ENCODE measurements at regions not wholly inside any gene's neighbourhood (a gene's known extent, or its start where the extent isn't known, plus 50 kb on each side); places are given as distances from the start of the nearest gene placed in this dataset.

DNA sequence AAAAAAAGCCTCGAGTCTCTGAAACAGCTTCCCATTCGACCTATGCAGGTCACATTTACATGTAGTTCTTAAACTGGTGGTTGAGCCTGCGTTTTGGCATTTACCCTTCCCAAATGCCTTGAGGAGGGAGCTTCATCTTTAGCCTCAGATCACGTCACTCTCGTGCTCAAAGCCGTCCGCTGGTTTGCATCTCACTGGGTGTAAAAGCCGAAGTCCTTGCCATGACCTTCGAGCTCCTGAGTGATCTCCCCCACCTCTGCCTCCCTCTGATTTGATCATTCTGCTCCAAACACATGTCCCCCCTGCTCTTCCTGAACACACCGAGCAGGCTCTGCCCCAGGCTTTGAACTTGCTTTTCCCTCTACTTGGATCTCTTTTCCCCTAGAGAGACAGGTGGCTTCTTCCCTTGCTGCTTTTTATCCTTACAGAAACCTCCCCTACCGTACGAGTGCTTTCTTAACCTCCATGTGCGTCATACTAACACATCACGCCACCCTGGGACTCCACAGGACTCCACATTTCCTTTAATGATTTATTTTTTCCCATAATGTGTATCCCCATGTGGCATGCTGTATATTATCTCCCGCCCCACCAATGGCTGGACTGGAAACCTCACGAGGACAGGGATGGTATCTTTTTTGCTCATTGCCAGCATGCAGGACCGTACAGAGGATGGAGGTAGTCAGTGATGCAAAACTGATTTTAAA lies 610.7 kb downstream of the VRK1 start:
- no peak for TF ChIP-seq POLR2A (IDR thresholded peaks at IDR 0.05)
- no peak for TF ChIP-seq POLR2AphosphoS5 (IDR thresholded peaks at IDR 0.05)
- TF ChIP-seq, protein P1, sequence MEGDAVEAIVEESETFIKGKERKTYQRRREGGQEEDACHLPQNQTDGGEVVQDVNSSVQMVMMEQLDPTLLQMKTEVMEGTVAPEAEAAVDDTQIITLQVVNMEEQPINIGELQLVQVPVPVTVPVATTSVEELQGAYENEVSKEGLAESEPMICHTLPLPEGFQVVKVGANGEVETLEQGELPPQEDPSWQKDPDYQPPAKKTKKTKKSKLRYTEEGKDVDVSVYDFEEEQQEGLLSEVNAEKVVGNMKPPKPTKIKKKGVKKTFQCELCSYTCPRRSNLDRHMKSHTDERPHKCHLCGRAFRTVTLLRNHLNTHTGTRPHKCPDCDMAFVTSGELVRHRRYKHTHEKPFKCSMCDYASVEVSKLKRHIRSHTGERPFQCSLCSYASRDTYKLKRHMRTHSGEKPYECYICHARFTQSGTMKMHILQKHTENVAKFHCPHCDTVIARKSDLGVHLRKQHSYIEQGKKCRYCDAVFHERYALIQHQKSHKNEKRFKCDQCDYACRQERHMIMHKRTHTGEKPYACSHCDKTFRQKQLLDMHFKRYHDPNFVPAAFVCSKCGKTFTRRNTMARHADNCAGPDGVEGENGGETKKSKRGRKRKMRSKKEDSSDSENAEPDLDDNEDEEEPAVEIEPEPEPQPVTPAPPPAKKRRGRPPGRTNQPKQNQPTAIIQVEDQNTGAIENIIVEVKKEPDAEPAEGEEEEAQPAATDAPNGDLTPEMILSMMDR (IDR thresholded peaks at IDR 0.05): no peak
- Histone ChIP-seq H3K36me3 (no peaks in the 10 kb centered on the region), H3K4me1 (replicated peaks) (no peaks in the 10 kb centered on the region), H3K4me3 (no peak overlapping the region), H3K27ac (no peak overlapping the region), H3K9me3 (no peaks in the 10 kb centered on the region), H3K27me3 (replicated peaks; ENCODE audit: insufficient read depth) (peaks cover 5% of the 10 kb centered on the region)
- DNase-seq (ENCODE audit: low spot score): no peak
- 43% methylated on average over 17 of the region's 17 CpGs for WGBS
- intact Hi-C loops (cut with DNase I): no loop called here

DNA sequence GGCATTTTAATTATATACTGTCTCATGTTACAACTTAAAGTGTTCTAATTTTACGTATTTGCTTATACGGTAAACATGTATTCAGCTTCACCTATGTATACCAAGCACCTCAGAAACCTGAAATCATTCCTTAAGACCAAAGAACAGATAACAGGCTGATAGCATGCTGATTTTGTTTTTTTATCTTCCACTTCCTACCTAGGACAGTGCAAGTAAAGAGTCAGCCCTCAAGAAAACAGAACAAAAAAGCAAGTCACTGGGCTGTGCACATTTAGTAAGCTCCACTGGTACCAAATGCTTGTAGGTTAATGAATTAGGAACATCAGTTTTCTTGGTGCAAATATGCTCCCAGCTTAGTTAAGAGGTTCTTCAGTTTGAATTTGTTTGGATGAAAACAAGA lies 611.3 kb downstream of the VRK1 start:
- WGBS: 39% methylated on average over 2 of the region's 2 CpGs
- no peak overlapping the region for H3K27ac ChIP-seq
- no peak overlapping the region for H3K4me3 ChIP-seq
- H3K4me1 ChIP-seq (replicated peaks): no peaks in the 10 kb centered on the region
- DNase-seq (ENCODE audit: low spot score): no peak
- intact Hi-C loops (cut with DNase I): no loop called here
- no peaks in the 10 kb centered on the region for H3K36me3 ChIP-seq
- no peak for TF ChIP-seq POLR2A (IDR thresholded peaks at IDR 0.05)
- TF ChIP-seq POLR2AphosphoS5 (IDR thresholded peaks at IDR 0.05): no peak
- TF ChIP-seq, protein P1 (IDR thresholded peaks at IDR 0.05): no peak
- H3K27me3 ChIP-seq (replicated peaks; ENCODE audit: insufficient read depth): peaks cover 5% of the 10 kb centered on the region
- no peaks in the 10 kb centered on the region for H3K9me3 ChIP-seq

DNA sequence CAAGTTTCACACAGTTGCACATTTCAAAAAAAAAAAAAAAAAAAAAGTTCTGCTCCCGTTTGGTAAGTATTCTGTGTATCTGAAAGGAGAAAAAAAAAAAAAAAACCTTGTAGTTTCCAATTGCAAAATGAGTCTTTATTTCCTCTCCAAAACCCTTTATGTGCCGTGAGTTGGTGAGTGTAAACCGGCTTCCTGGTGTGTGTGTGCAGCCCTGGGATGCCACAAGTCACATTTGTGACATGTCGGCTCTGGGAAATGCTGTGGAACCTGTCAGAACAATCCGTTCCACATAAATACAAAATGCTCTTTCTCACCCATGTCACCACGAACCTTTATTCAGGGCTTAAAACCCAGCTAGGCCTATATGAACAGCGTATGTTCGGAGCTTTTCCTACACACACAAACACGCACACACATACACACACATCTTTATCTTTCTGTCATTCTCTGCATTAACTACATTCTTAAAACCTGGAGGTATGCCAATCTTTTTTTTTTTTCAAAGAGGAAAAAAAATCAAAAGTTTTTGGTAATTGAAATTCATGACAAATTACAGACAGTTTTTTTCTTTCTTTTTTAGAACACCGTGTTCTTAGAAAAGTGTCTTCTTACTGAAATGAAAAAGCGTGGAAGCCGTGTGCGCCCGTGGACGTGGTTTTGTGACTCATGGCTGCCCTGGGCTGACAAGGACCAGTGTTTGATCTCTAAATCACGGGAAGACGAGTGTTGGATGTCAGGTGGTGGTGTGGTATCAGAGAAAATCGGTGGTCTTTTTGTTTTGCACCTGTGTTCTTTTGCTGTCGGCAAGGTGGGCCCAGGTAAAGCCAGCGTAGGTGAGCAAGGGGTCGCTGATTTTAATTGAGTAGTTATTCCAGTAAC lies 612.0 kb downstream of the VRK1 start:
- no peak for DNase-seq (ENCODE audit: low spot score)
- WGBS: 65% methylated on average over 21 of the region's 21 CpGs

DNA sequence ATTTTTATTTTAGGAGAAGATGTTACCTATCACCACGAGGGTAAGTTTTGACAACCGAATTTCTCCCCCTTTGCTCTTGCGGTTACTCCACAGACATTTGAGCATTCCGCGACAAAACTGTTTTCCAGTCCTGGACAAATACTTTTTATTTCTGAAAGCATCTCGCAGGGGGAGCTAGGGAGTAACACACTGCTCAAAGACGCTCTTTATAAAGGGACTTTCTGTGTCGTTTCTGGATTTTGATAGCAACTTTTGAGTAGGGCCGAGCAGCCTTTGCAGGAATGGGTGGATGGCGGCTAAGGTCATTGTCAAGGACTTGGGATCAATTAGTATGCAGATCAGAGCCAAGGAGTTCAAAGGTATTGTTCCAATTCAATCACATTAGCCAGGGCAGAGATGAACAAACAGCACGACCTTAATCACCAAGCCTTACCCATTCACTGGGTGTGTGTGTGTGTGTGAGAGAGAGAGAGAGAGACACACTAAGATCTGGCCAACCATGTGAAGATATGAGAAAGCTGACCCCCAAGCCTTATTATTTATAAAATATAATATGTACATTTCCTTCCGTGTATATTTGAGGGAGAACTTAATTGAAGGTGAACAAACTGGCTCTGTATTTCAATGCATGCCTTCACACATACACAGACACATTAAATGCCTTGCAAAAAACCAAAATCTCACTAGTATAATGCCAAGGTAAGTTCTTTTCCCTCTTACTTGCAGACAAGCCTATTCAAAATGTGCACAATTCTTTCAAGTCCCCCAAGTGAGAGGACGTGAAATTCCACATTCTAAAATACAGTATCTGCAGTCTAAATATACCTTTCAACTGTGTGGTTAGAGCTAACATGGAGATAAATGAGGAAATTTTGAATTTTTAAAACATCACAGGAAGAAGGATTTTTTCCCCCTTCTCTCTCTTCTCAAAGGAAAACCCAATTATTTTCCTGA lies 613.8 kb downstream of the VRK1 start:
- intact Hi-C loops (cut with DNase I): no loop called here
- WGBS: 7% methylated on average over 13 of the region's 13 CpGs
- Histone ChIP-seq H3K27me3 (replicated peaks; ENCODE audit: insufficient read depth) (peaks cover 5% of the 10 kb centered on the region), H3K9me3 (no peaks in the 10 kb centered on the region), H3K4me1 (replicated peaks) (no peaks in the 10 kb centered on the region), H3K27ac (no peak overlapping the region), H3K4me3 (no peak overlapping the region), H3K36me3 (no peaks in the 10 kb centered on the region)
- DNase-seq (ENCODE audit: low spot score): no peak
- TF ChIP-seq POLR2A (IDR thresholded peaks at IDR 0.05) (no peak), POLR2AphosphoS5 (IDR thresholded peaks at IDR 0.05) (no peak)
- TF ChIP-seq, protein P1 (IDR thresholded peaks at IDR 0.05): no peak

More for the DNA sequence above, 612.0 kb downstream of the VRK1 start:
- no peaks in the 10 kb centered on the region for H3K36me3 ChIP-seq
- peaks cover 5% of the 10 kb centered on the region for H3K27me3 ChIP-seq (replicated peaks; ENCODE audit: insufficient read depth)
- TF ChIP-seq, protein P1 (IDR thresholded peaks at IDR 0.05): no peak
- TF ChIP-seq POLR2A (IDR thresholded peaks at IDR 0.05) (no peak), POLR2AphosphoS5 (IDR thresholded peaks at IDR 0.05) (no peak)
- H3K4me3 ChIP-seq: no peak overlapping the region
- intact Hi-C loops (cut with DNase I): no loop called here
- H3K9me3 ChIP-seq: no peaks in the 10 kb centered on the region
- H3K27ac ChIP-seq: no peak overlapping the region
- no peaks in the 10 kb centered on the region for H3K4me1 ChIP-seq (replicated peaks)

Measured in prostate gland (tissue), 2 donors.